Heart right ventricle (tissue), 16 donors: ENCODE measurements at regions not wholly inside any gene's neighbourhood (a gene's known extent, or its start where the extent isn't known, plus 50 kb on each side); places are given as distances from the start of the nearest gene placed in this dataset.

ENCODE experiments used
- ATAC-seq, 8 donors: fragments of 200-7000 bp; cut with Tn5 transposase; one replicate each; pipeline ENCODE4 v1.9.1; 2020; ENCODE audit warnings: mild to moderate bottlenecking in 8 of 8, moderate library complexity in 8 of 8, moderate number of reproducible peaks in 1 of 8
- DNase-seq, 2 donors: peaks; one replicate each; pipeline ENCODE4 v3.0.0-alpha.2; 2020
- H3K27ac ChIP-seq, 10 donors: fragments of 200-600 bp; sonication (generic) in 2 of 10; one replicate each; pipeline versions ENCODE4 v1.5.0 to v1.8.0; 2020 to 2022; ENCODE audit warnings: mild to moderate bottlenecking in 3 of 10
- H3K27me3 ChIP-seq, 7 donors: fragments of 200-600 bp; one replicate each; pipeline ENCODE4 v1.8.0; 2021 to 2022; ENCODE audit warnings: mild to moderate bottlenecking in 2 of 7
- H3K36me3 ChIP-seq, 9 donors: fragments of 200-600 bp; sonication (generic) in 1 of 9; one replicate each; pipeline versions ENCODE4 v1.5.0 to v1.8.0; 2020 to 2022; ENCODE audit warnings: mild to moderate bottlenecking in 2 of 9
- H3K4me1 ChIP-seq, 9 donors: fragments of 200-600 bp; sonication (generic) in 1 of 9; one replicate each; pipeline versions ENCODE4 v1.5.0 to v1.8.0; 2020 to 2022; ENCODE audit warnings: mild to moderate bottlenecking in 4 of 9
- H3K4me3 ChIP-seq, 10 donors: fragments of 200-600 bp; sonication (generic) in 2 of 10; one replicate each; pipeline versions ENCODE4 v1.5.0 to v1.8.0; 2020 to 2022; ENCODE audit warnings: mild to moderate bottlenecking in 7 of 10, moderate library complexity in 2 of 10
- H3K9me3 ChIP-seq, 11 donors: fragments of 200-600 bp in 10 of 11; sonication (generic) in 2 of 11; one replicate each; pipeline versions ENCODE4 v1.5.0 to v1.8.0; 2013 to 2022; ENCODE audit warnings: mild to moderate bottlenecking in 2 of 11, control low read depth in 1 of 11, moderate library complexity in 1 of 11
- WGBS, 2 donors: extraction: QIAGEN DNeasy Blood & Tissue Kit; methylation state at CpG; one replicate each; pipeline ENCODE4 v1.1.7; 2013; ENCODE audit warnings: inconsistent platforms in 1 of 2; 5-methylcytosine and 5-hydroxymethylcytosine counted together
- intact Hi-C, 10 donors: fragments of 100-400 bp; cut with DNase I; formaldehyde crosslinking; loops; one replicate each; pipeline versions ENCODE4 v1.11.1 to v1.14.2; 2022
- TF ChIP-seq, protein P1 (sequence below), 9 donors: fragments of 200-600 bp; sonication (generic) in 2 of 9; IDR thresholded peaks; one replicate each; pipeline versions ENCODE4 v1.5.0 to v1.8.0; 2021 to 2022; ENCODE audit warnings: antibody characterized with exemption in 9 of 9, mild to moderate bottlenecking in 5 of 9, moderate library complexity in 1 of 9
- donor health status: Arrhythmogenic right ventricular cardiomyopathy.
- donor health status: ischemic (EF 13 %, LVEDD 7.1; RV severe dilation, severe dysfunction).
- donor health status: healthy with polysubstance abuse.
- donor health status: DM: no; HTN: yes; CAD: no.
- donor health status: DM: no; HTN: no; CAD: no.
- donor health status: ischemic (EF 25% LVEDD 6.9; RV normal size, moderate dysfunction).
- donor health status: ischemic (EF 25% LVEDD 5.7; RV mildly dilated, moderate dysfunction).
- donor health status: healthy.
- donor health status: DM: yes; HTN: yes; CAD: no.
- donor health status: Ischemic cardiomyopathy.
- donor health status: ischemic (EF 35%, LVEDD 5.7; RV mildly dilated, moderate dysfunction).
- donor health status: nonischemic (EF 11% LVEDD 7.7; RV severe dilation, severe dysfunction).
- donor health status: DM: yes; HTN: yes; CAD: no.
- donor health status: PGD.
- donor health status: ischemic (EF 29% LVEDD 5.4; RV normal size, mild dysfunction).
- donor health status: nonischemic (EF 23%, LVEDD 6.1; RV moderate dilation, normal function).

DNA sequence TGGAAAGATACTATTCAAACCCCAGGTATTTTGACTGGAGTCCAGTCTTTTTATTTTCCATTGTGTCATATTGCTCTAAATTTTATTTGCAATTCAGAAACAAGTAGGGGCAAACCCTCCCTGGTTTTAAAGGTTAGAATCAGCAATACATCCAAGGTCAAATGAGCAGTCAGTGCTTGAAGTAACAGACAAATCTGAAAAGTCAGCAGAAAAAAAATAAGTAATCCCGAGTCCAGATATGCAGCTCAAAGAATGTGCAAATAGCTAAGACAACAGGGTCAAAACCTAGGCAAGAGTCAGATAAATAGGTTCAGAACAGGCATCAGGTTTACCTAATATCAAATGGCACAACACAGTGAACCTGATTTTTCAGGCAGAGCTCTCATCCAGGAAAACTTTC is 367.0 kb downstream of the STK39 start:
- H3K4me3 ChIP-seq, result no peak overlapping the region

GRCh38 chr2:167875529-167875928 is 371.9 kb downstream of the STK39 start:
- Histone ChIP-seq H3K36me3 (no peaks in the 10 kb centered on the region), H3K27ac (no peak overlapping the region), H3K4me1 (no peaks in the 10 kb centered on the region), H3K4me3 (no peak overlapping the region), H3K27me3 (peaks cover 0 to 3% (median 0%) of the 10 kb centered on the region in 7 donors), H3K9me3 (peaks cover 0 to 5% (median 0%) of the 10 kb centered on the region in 11 donors)
- ATAC-seq, result no peak
- intact Hi-C loops, result no loop called here
- 94% methylated on average over 4 of the region's 4 CpGs for WGBS, 2 donors
- TF ChIP-seq, protein P1, sequence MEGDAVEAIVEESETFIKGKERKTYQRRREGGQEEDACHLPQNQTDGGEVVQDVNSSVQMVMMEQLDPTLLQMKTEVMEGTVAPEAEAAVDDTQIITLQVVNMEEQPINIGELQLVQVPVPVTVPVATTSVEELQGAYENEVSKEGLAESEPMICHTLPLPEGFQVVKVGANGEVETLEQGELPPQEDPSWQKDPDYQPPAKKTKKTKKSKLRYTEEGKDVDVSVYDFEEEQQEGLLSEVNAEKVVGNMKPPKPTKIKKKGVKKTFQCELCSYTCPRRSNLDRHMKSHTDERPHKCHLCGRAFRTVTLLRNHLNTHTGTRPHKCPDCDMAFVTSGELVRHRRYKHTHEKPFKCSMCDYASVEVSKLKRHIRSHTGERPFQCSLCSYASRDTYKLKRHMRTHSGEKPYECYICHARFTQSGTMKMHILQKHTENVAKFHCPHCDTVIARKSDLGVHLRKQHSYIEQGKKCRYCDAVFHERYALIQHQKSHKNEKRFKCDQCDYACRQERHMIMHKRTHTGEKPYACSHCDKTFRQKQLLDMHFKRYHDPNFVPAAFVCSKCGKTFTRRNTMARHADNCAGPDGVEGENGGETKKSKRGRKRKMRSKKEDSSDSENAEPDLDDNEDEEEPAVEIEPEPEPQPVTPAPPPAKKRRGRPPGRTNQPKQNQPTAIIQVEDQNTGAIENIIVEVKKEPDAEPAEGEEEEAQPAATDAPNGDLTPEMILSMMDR (IDR thresholded peaks at IDR 0.05), result no peak
- DNase-seq, result no peak

More for the DNA sequence above, 367.0 kb downstream of the STK39 start:
- intact Hi-C loops, result no loop called here
- WGBS, 2 donors, result 60 to 67% methylated on average over 1 of the region's 1 CpG
- TF ChIP-seq, protein P1 (IDR thresholded peaks at IDR 0.05), result no peak
- Histone ChIP-seq H3K27ac (no peak overlapping the region), H3K27me3 (peaks cover 0 to 3% (median 0%) of the 10 kb centered on the region in 7 donors), H3K4me1 (no peaks in the 10 kb centered on the region), H3K9me3 (no peaks in the 10 kb centered on the region), H3K36me3 (no peaks in the 10 kb centered on the region)
- ATAC-seq (no peak), DNase-seq (no peak)

DNA sequence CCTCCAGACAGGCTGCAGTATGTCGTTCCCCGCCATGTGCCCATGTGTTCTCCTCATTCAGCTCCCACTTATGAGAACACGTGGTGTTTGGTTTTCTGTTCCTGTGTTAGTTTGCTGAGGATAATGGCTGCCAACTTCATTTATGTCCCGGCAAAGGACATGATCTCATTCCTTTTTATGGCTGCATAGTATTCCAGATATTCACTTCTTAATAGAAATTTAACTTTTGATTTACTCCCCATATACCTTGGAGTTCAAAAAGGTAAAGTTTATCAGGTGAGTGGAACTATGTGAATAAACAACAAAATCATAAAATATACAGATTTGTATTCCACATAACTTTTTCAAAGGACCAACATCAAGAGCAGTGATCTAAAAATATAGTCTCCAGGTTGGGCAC is 372.6 kb downstream of the STK39 start:
- WGBS, 2 donors, result 94 to 96% methylated on average over 4 of the region's 4 CpGs
- H3K36me3 ChIP-seq, result no peaks in the 10 kb centered on the region
- H3K27me3 ChIP-seq, result peaks cover 0 to 3% (median 0%) of the 10 kb centered on the region in 7 donors
- DNase-seq (no peak), ATAC-seq (no peak)
- intact Hi-C loops, result no loop called here
- peaks cover 0 to 5% (median 0%) of the 10 kb centered on the region in 11 donors for H3K9me3 ChIP-seq
- no peak overlapping the region for H3K4me3 ChIP-seq
- TF ChIP-seq, protein P1 (IDR thresholded peaks at IDR 0.05), result no peak
- no peak overlapping the region for H3K27ac ChIP-seq
- H3K4me1 ChIP-seq, result no peaks in the 10 kb centered on the region

GRCh38 chr2:167871286-167871685 is 376.1 kb downstream of the STK39 start:
- TF ChIP-seq, protein P1 (IDR thresholded peaks at IDR 0.05), result no peak

More at GRCh38 chr2:167871286-167871685, 376.1 kb downstream of the STK39 start:
- Histone ChIP-seq H3K4me1 (no peaks in the 10 kb centered on the region), H3K36me3 (no peaks in the 10 kb centered on the region), H3K9me3 (peaks cover 0 to 5% (median 0%) of the 10 kb centered on the region in 11 donors), H3K27ac (no peak overlapping the region), H3K4me3 (no peak overlapping the region), H3K27me3 (no peaks in the 10 kb centered on the region)
- ATAC-seq (no peak), DNase-seq (no peak)
- intact Hi-C loops, result no loop called here
- 92 to 94% methylated on average over 2 of the region's 2 CpGs for WGBS, 2 donors
